ENCODE measurements at regions not wholly inside any gene's neighbourhood (a gene's known extent, or its start where the extent isn't known, plus 50 kb on each side); places are given as distances from the start of the nearest gene placed in this dataset.

DNA sequence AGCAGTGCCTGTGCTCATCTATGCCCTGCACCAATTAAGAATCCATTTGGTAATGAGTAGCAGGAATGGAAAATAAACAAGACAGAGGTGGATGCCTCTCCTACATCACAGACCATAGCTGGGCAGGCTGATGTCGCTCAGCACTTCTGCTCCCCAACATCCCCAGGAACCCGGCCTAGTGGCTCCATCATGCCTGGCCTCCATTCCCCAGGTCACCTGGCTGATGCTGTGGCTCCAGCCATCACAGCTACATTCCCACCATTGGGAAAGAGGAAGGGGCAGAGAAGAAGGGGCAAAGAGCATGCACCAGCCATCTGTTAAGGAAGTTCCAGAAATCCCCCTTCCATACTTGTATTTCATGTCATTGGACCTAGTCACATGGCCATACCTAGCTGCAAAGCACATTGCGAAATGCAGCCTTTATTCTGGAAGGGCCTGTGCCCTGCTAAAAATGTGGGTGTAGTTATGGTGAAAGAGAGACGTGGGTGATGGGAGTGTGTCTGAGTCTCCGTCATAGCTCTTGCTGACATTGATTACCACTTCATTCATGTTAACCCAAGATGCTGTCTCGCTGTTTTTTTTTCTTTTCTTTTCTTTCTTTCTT, 86.1 kb upstream of the ADAMTS2 start:
- in situ Hi-C loops (cut with MboI; ENCODE audit: low sequenced_read_pairs) = no loop called here

DNA sequence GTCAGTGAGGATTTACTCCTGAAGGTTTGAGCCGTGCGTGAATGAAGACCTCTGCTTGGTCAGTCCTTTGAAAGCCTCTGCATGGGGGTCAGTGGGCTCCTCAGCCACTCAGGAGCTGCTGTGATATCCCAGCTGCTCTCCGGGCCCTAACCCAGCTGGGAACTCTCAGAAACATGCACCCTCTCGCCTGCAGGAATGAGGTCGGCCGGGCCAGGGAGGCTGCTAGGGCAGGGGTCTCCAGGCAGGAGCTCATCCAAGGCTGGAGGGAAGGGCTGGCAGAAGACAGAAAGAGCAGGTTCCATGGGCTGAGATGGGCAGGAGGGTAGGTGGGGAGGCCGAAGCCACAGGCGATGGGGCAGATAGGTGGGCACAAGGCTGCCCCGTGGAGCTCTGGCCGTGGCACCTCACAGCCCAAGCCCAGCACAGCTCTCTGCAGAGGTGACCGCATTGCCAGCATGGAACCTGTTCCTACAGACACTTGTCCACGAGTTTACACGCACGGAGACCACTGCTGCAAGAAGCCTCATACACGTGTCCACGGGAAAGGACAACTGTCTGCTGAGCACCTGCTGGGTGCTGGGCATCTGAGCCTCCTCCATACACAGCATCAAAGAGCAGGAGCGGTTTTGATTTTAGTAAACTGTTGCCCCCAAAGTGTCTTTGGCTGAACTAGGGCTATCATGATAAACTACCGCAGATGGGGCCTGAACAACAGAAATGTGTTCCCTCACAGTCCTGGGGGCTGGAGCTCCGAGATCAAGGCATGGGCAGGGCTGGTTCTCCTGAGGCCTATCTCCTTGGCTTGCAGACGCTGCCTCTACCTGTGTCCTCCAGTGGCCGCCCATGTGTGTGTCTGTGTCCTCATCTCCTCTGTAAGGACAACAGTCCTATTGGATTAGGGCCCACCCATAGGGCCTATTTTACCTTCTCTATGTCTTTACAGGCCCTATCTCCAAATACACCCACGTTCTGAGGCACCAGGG, 85.2 kb upstream of the ADAMTS2 start:
- in situ Hi-C loops (cut with MboI; ENCODE audit: low sequenced_read_pairs) = no loop called here

DNA sequence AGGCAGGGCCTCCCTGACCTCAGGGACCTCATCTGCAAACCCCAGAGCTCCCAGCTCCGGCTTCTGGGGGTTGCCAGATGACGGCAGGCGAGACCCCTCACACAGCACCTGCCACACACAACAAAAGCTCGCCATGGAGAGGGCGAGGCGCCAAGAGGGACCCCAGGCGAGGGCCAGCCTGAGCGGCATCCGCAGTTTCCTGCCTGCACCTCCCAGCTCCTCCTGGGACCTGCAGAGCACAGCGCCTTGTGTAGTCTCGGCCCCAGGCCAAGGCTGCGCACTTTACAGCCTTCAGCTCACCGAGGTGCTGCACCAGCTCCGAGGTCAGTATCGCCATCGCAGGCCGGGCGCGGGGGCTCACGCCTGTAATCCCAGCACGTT, 82.4 kb upstream of the ADAMTS2 start:
- in situ Hi-C loops (cut with MboI; ENCODE audit: low sequenced_read_pairs) = no loop called here

DNA sequence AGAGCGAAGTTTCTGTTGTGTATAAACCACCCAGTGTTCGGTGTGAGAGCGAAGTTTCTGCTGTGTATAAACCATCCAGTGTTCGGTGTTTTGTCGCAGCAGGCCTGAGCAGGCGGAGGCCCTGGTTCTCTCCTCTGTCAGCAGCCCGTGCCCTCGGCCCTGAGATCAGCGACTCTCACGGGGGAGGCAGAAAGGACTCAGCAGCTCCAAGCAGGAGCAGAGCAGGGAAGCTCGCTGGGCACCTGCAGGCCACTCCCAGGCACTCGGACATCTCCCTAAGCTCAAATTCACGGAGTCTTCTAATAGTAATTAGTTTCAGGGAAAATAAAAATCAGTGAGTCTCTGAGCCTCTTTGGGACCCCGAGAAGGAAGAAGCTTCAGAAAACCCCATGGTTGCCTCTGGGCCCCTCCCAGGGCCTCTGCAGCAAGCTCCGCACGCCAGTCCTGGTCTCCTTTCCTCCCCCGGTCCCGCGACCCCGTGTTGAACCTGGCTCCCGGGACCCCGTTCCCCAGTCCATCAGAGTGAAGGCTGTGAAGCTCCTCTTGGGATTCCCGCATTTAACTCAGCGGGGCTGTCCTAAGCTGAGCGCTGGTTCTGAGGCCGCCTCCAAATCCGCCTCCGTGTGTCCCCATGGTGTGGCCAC, 81.9 kb upstream of the ADAMTS2 start:
- in situ Hi-C loops (cut with MboI; ENCODE audit: low sequenced_read_pairs) = no loop called here

DNA sequence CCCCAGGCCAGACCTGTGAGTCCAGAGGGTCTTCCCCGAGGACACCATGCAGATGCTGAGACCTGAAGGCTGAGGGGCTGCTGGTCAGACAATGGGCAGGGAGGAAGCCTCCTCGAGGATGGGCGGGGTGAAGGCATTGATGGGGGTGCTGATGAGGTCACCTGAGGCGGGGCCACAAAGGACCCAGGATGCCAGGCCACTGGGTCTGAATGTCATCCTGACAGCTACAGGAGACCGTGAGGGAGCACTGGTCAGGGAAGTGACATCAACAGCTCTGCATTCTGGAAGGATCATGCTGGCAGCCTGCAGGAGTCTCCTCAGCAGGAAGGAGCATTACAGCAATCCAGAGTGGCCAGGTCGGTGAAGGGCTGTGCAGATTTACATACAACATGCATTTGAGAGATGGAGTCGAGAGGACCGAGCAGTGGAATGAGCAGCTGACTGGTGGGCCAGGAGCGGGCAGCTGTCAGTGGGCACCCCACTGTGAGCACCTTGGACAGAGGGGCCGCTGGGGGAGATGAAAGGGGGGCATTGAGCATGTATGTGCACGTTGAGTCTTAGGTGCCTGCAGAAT, 77.7 kb upstream of the ADAMTS2 start:
- in situ Hi-C loops (cut with MboI; ENCODE audit: low sequenced_read_pairs) = no loop called here

DNA sequence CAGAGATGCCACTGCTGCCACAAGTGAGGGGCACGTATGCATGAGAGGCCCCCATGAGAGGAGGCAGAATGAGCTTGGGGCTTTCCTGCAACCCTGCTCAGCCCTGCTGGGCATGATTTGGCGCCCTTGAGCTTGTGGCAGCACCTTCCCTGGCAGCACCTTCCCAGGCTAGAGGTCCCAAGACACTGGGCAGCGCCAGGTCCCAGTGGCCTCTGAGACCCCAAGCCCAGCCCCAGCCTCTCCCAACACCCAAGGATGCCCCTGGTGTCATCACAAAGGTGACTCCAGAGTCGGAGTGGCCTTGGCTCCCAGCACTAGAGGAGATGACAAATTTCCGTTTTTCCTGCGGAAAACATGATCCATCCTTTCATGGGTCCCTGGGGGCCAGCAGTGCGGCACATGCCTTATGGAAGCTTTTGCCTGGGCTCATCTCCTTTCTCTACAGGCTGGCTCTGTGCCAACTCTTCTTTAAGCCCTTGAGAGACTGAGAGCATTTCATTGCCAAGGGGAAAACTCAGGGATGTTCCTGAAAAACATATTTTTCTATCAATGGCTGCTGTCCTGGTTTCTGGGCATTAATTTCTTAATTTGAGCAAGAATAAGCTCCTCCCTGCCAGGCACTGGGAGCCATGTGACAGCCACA, 77.1 kb upstream of the ADAMTS2 start:
- in situ Hi-C loops (cut with MboI; ENCODE audit: low sequenced_read_pairs) = no loop called here

DNA sequence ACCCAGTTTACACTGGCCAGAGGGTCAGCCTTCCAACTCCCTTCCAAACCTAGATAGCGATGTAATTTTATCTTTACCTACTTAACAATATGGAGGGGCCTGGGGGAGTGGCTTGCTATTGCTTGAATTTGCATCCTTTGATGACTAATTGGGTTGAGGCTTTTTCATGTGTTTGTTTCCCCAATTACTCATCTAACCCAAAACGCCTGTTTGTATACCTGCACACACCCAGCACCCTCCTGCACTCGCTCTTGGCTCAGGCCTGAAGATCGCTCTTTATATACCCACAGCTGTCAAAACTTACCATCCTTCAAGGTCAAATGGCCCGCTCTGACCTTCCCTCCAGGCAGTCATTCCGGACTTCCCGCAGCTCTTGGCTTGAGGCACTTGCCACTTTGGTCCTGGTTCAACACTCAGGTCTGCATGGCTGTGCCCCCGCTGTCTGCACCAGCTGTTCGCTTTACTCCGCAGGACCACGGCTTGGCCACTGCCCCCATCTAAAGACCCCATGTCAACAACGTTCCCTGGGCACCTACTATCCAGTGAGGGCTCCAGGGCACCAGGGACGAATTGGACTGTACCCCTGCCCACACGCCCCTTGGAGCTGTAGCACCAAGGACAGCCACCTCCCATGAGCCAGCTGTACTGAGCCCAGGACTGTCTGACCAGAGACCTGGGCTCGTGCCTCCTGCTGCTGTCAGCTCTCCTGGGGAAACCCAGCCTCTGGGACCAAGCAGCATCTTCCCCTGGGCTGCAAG, 76.1 kb upstream of the ADAMTS2 start:
- in situ Hi-C loops (cut with MboI; ENCODE audit: low sequenced_read_pairs) = no loop called here

DNA sequence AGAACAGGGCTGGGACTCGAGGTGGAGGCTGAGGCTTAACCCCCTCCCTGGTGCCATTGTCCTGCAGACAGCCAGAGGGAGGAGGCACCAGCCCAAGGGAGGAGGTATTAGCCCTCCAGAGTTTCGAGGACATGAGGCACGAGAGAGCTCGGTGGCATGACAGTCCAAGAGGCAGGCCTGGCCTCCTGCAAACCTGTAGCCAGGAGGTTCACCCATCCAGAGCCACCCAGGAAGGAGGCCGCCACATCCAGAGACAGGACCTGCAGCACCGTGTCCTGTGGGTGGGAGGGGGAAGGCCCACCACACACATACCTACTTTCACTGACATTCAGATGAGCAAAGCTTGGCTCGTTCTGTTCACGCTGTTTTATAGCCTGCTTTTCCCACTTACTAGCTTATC, 75.2 kb upstream of the ADAMTS2 start:
- in situ Hi-C loops (cut with MboI; ENCODE audit: low sequenced_read_pairs) = no loop called here

DNA sequence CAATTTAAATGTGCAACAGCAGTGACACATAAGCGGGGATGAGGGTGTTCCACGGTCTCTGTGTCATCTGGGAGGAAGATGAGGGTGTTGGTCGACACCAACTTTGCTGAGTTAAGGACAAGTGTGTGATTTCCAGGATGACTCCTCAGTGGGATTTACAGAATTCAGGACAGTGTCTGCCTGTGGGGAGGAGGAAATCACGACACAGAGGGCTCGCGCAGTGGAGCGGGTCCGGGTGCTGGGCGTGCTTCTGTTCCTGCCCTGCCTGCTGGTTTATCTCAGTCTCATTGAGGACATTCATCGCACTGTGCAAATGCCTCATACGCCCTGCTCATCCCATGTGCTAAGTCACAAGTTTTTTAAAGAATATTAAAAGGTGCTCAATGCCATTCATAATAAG, 73.7 kb upstream of the ADAMTS2 start:
- in situ Hi-C loops (cut with MboI; ENCODE audit: low sequenced_read_pairs) = no loop called here

DNA sequence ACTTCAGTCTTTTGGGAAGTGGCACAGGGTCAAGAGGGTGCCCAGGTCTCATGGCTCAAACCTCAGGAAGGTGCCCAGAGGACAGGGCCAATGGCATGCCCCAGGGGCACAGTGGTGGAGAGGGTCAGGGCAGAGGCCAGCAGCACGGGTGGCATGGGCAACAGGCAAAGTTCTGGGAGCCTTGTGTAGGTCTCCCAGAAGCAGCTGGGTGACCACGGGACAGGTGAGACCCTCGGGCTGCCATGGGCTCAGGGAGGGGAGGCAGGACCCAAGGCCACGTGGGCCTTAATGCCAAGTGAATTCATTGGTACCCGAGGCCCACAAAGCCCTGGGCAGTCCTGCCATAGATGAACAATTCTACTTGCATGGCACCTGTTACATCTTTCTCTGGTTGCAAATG, 72.4 kb upstream of the ADAMTS2 start:
- in situ Hi-C loops (cut with MboI; ENCODE audit: low sequenced_read_pairs) = no loop called here

DNA sequence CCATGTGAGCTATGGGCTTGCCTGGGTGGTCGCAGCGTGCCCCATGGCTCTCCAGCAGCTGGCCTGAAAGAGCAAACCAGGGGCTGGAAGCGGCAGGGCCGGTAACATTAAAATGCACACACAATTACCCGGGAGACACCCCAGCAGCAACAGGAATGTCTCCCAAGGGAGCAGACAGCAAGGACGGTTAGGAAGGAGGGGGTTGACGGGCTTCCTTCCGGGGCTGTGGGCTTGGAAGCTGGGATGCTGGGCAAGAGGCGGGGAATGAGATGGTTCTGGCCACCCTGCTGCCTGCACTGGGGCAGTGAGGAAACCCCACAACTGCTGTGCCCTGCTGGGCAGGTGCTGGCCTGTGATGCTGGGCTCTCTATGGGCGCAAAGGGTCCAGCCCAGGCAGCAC, 71.8 kb upstream of the ADAMTS2 start:
- in situ Hi-C loops (cut with MboI; ENCODE audit: low sequenced_read_pairs) = no loop called here

DNA sequence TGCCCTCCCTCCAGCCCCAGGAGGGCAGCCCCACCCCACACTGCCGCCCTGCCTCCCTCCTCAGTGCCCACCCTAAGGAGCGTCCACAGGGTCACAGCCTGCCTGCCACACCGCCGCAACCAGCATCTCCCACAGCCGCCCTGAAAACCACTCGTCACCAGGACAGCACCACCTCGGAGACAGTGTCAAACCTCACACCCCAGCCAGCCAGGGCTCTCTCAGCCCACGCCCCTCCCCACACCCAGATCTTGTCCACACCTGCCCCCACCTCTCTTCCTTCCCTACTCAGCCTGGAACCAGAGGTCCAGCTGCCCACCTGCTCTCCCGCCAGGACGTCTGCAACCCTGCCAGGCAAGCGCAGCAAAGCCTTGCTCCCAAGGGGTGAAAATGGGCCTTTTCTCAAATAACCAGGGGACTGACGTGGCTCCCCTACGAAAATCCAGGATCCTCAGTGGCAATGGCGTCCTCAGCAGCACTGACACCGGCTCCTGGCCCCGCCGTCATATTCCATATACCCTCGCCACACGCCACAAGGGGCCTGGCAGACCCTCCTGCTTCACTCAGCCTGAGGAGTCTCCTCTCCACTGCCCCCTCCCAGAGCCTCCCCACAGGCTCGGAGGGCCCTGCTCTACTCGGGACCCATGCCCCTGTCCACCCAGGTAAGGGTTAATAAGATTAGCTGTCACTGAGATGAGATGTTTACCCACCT, 71.0 kb upstream of the ADAMTS2 start:
- in situ Hi-C loops (cut with MboI; ENCODE audit: low sequenced_read_pairs) = no loop called here

DNA sequence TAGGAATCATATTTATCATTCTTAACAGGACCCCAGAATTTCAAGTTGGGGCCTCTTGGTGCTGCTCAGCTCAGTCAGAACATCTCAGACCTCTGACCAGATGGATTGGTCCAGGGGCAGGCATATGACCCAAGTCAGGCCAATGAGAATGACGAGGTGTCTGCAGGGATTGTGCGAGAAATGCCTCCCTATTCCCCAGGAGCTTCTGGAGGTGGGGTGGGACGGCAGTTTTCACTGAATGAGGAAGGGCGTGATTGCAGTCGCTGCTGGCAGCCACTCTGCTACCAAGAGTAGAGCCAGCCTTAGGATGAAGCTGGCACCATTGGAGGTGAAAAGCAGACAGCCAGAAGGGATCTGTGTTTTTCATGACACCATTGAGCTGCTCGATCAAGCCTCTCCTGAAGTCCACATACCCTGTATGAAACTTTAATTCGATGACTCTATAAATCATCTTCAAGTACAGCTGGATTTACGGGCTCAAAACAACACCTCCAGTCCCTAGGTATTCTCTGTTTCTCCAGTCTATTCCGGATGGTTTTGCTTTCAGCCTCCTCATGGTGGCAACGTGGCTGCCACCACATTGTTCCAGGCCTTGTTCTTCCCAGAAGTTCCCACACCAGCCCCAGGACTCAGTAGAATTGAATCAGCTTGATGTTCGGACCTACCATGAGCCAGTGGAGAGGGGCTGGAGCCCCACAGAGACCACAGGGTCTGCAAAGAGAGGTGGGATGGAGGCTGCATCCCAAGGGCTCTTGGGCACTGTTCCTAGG, 70.2 kb upstream of the ADAMTS2 start:
- in situ Hi-C loops (cut with MboI; ENCODE audit: low sequenced_read_pairs) = no loop called here

DNA sequence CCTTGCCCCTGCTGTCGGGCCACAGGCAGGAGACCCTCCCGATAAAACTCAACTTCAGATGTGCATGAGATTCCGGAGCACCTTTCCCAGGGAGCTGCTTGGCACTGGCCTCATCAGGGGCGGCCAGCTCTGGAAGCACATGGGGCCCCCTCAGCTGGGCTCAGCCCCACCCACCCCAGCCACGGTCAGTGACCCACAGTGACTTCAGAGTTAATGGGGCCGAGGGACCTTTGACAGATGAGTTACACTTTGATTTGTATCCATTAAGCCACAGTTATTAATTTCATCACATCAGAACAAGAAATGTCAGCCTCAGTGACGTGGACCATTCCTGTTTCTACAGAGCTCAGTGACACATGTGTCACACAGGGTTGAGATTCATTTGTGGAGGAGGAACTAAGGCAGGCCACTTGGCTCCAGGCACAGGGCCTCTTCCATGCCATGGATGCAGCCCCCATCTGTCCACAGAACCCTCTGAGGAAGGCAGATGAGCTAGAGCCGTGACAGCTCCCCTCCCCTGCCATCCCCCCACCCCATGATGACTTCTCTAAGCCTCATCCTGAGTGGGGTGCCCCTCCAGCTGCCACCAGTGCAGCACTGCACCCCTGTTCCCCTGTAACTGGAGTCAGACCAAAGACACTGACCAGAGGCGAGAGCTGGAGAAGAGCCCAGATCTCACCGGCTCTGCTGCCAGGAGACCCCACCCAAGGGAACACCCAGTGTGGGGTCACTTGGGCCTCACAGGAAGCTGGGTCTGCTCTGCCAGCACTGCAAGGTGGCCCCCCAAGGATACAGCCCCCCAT, 69.4 kb upstream of the ADAMTS2 start:
- in situ Hi-C loops (cut with MboI; ENCODE audit: low sequenced_read_pairs) = no loop called here

DNA sequence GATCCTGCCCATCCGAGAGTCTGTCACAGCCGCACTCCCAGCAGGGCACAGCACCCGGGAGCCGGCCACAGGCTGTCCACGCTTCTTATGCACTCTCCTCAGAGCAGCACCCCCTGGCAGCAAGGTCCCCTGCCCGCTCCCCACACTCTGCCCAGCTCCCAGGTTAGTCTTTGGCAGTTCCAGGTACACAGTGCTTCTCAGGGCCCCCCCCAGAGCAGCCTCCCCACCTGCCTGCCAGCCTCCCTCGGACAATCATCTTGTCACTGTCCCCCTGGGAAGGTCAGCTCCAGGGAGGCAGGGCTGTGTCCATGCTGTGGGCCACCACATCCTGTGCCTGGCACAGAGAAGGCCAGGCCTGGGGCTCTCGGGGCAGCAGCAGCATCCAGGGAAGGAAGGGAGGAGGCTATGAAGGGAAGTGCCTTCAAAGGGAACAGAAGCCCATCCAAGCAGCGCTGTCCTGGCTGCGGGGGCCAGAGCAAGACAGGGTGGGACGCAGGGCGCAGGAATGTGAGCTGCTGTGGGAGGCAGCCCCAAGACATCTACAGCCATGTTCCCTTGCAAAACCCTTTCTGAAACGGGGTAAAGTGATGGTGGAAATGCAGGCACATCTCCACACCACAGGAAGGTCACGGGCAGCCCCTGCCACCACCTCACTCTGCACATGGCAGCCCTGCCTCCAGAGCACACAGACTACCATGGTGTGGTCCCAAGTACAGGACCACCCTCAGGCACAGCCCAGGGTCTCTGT, 68.6 kb upstream of the ADAMTS2 start:
- in situ Hi-C loops (cut with MboI; ENCODE audit: low sequenced_read_pairs) = no loop called here

DNA sequence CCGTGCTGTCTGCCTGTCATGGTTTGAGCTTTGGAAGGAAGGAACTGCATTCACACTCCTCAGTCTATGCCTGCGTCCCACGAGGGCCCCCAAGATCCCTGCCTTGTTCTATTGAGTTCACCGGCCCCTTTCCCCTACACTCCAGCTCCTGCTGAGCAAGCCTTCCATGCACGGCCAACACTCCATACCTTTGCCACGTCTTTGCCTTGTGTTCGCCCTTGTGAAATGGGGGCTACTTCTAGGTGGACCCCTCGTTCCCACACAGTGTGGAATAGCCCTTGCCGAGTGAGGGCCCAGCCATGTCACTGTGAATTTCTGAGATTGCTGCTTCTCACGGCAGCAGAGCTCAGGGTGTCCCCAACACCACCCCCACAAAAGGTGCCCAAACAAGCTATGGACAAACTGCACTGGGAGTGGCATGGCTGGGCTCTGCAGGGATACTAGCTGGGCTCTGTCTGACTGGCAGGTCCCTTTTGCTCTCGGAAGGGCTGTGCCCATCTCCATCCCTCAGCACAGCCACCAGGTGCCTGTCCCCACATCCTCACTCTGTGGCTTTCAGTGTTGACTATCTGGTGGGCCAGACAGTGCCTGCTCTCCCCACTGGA, 67.9 kb upstream of the ADAMTS2 start:
- in situ Hi-C loops (cut with MboI; ENCODE audit: low sequenced_read_pairs) = no loop called here
